ENCODE measurements at regions not wholly inside any gene's neighbourhood (a gene's known extent, or its start where the extent isn't known, plus 50 kb on each side); places are given as distances from the start of the nearest gene placed in this dataset.

DNA sequence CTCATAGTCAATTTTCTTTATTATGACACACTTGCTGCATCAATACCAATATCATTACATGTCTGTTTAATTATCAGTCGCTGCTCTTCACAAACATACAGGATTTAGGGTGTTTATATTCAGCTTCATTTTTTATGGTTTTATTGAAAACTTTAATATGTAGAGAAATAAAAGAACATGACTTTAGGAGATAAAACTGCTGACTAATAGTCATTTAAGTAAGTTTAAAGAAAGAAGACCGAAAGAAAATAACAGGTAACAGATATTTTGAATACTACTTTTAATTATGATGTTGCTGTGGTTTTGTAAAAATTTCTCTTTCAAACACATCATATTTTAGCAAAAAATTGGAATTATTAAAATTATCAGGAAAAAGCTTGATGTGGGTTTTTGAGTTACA lies 685.1 kb upstream of the BRINP3 start (continued):
- TF ChIP-seq, protein P1, sequence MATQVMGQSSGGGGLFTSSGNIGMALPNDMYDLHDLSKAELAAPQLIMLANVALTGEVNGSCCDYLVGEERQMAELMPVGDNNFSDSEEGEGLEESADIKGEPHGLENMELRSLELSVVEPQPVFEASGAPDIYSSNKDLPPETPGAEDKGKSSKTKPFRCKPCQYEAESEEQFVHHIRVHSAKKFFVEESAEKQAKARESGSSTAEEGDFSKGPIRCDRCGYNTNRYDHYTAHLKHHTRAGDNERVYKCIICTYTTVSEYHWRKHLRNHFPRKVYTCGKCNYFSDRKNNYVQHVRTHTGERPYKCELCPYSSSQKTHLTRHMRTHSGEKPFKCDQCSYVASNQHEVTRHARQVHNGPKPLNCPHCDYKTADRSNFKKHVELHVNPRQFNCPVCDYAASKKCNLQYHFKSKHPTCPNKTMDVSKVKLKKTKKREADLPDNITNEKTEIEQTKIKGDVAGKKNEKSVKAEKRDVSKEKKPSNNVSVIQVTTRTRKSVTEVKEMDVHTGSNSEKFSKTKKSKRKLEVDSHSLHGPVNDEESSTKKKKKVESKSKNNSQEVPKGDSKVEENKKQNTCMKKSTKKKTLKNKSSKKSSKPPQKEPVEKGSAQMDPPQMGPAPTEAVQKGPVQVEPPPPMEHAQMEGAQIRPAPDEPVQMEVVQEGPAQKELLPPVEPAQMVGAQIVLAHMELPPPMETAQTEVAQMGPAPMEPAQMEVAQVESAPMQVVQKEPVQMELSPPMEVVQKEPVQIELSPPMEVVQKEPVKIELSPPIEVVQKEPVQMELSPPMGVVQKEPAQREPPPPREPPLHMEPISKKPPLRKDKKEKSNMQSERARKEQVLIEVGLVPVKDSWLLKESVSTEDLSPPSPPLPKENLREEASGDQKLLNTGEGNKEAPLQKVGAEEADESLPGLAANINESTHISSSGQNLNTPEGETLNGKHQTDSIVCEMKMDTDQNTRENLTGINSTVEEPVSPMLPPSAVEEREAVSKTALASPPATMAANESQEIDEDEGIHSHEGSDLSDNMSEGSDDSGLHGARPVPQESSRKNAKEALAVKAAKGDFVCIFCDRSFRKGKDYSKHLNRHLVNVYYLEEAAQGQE (IDR thresholded peaks at IDR 0.05; ENCODE audit: low read depth, low read length) = no peak
- TF ChIP-seq RBBP5 (conservative IDR thresholded peaks at IDR 0.05) (no peak), ZNF217 (IDR thresholded peaks at IDR 0.05) (no peak)

DNA sequence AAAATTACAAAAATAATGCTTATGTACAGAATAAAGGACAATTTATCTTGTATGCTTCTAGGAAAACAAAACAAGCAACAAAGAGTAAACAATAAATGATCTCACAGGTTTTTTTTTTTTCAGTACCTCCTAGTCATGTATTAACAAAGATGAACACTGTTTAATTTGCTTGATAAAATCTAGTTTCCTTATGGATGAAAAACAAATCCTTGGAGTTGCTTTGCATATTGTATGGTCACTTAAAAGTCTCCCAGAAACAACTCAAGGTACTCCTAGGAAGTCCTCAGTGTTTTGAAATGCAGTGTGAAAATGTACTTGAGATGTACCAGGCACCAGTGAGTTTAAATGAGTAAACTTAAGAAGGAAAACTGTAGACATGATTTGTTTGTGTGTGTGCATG lies 686.0 kb upstream of the BRINP3 start:
- Histone ChIP-seq H3K4me3 (no peak overlapping the region), H3K27me3 (replicated peaks in 1 of 2; ENCODE audit: control insufficient read depth in 2 of 2, insufficient read depth in 2 of 2, low read length in 1 of 2) (no peaks in the 10 kb centered on the region), H4K20me1 (ENCODE audit: control insufficient read depth, insufficient read depth) (no peaks in the 10 kb centered on the region), H3K79me2 (ENCODE audit: control insufficient read depth, insufficient read depth, low read length) (no peaks in the 10 kb centered on the region), H3K4me1 (ENCODE audit: control insufficient read depth, insufficient read depth, low read length) (no peaks in the 10 kb centered on the region), H3K4me2 (ENCODE audit: control insufficient read depth, insufficient read depth) (no peak overlapping the region), H3K27ac (ENCODE audit: control insufficient read depth, insufficient read depth) (no peak overlapping the region), H3K9me3 (replicated peaks; ENCODE audit: control insufficient read depth, insufficient read depth, low read length) (no peaks in the 10 kb centered on the region), H3K9ac (ENCODE audit: control insufficient read depth, insufficient read depth, low read length) (no peak overlapping the region), H3K36me3 (ENCODE audit: control insufficient read depth in 2 of 2, insufficient read depth in 2 of 2, low read length in 1 of 2) (no peaks in the 10 kb centered on the region), H2AFZ (ENCODE audit: control insufficient read depth, low read depth, low read length) (no peak overlapping the region)
- intact Hi-C loops (cut with micrococcal nuclease; ENCODE audit: unreplicated experiment) = no loop called here
- in situ Hi-C loops (cut with MboI) = no loop called here
- ATAC-seq = no peak
- ChIA-PET CTCF (no interaction called here), POLR2A (no interaction called here), SMC1A (ENCODE audit: uncharacterized antibody, unreplicated experiment) (no interaction called here), RAD21 (ENCODE audit: unreplicated experiment) (no interaction called here)
- DNase-seq (ENCODE audit: low read depth, low spot score) = no peak
- BruUV-seq (replicated peaks) = no TSS peak
- no peak for FAIRE-seq
- TF ChIP-seq DPF2 (IDR thresholded peaks at IDR 0.05) = no peak
- no peak for TF ChIP-seq NR2F1 (conservative IDR thresholded peaks at IDR 0.05)
- no peak for TF ChIP-seq HDAC6 (IDR thresholded peaks at IDR 0.05; ENCODE audit: unreplicated experiment)
- no peak for TF ChIP-seq FOXM1 (IDR thresholded peaks at IDR 0.05; ENCODE audit: low read depth, low read length)
- TF ChIP-seq, protein P2, sequence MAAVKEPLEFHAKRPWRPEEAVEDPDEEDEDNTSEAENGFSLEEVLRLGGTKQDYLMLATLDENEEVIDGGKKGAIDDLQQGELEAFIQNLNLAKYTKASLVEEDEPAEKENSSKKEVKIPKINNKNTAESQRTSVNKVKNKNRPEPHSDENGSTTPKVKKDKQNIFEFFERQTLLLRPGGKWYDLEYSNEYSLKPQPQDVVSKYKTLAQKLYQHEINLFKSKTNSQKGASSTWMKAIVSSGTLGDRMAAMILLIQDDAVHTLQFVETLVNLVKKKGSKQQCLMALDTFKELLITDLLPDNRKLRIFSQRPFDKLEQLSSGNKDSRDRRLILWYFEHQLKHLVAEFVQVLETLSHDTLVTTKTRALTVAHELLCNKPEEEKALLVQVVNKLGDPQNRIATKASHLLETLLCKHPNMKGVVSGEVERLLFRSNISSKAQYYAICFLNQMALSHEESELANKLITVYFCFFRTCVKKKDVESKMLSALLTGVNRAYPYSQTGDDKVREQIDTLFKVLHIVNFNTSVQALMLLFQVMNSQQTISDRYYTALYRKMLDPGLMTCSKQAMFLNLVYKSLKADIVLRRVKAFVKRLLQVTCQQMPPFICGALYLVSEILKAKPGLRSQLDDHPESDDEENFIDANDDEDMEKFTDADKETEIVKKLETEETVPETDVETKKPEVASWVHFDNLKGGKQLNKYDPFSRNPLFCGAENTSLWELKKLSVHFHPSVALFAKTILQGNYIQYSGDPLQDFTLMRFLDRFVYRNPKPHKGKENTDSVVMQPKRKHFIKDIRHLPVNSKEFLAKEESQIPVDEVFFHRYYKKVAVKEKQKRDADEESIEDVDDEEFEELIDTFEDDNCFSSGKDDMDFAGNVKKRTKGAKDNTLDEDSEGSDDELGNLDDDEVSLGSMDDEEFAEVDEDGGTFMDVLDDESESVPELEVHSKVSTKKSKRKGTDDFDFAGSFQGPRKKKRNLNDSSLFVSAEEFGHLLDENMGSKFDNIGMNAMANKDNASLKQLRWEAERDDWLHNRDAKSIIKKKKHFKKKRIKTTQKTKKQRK (IDR thresholded peaks at IDR 0.05; ENCODE audit: low read depth, low read length) = no peak
- TF ChIP-seq NFYB (IDR thresholded peaks at IDR 0.05; ENCODE audit: insufficient read depth, low read depth, low read length) = no peak
- TF ChIP-seq, protein P1 (IDR thresholded peaks at IDR 0.05; ENCODE audit: low read depth, low read length) = no peak
- no peak for TF ChIP-seq LARP7 (IDR thresholded peaks at IDR 0.05)
- TF ChIP-seq, protein P3, sequence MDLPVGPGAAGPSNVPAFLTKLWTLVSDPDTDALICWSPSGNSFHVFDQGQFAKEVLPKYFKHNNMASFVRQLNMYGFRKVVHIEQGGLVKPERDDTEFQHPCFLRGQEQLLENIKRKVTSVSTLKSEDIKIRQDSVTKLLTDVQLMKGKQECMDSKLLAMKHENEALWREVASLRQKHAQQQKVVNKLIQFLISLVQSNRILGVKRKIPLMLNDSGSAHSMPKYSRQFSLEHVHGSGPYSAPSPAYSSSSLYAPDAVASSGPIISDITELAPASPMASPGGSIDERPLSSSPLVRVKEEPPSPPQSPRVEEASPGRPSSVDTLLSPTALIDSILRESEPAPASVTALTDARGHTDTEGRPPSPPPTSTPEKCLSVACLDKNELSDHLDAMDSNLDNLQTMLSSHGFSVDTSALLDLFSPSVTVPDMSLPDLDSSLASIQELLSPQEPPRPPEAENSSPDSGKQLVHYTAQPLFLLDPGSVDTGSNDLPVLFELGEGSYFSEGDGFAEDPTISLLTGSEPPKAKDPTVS (IDR thresholded peaks at IDR 0.05; ENCODE audit: low read depth, low read length) = no peak

Data from GM12878 (cell line).